Sigmoid colon (tissue), 6 donors: ENCODE measurements at regions not wholly inside any gene's neighbourhood (a gene's known extent, or its start where the extent isn't known, plus 50 kb on each side); places are given as distances from the start of the nearest gene placed in this dataset.

Experiments used
- DNase-seq: peaks from one replicate; pipeline ENCODE4 v3.0.0-alpha.2; 2019
- H3K27ac ChIP-seq, 4 donors: fragments of 200-600 bp; sonication (generic); one replicate each; pipeline ENCODE4 v1.5.1; 2016 to 2019; ENCODE audit warnings: mild to moderate bottlenecking in 1 of 4
- H3K27me3 ChIP-seq, 3 donors: fragments of 200-600 bp; sonication (generic); one replicate each; pipeline ENCODE4 v1.5.1; 2019; ENCODE audit warnings: mild to moderate bottlenecking in 1 of 3
- H3K36me3 ChIP-seq, 4 donors: fragments of 200-600 bp; sonication (generic); one replicate each; pipeline ENCODE4 v1.5.1; 2016 to 2019
- H3K4me1 ChIP-seq, 4 donors: fragments of 200-600 bp; sonication (generic); one replicate each; pipeline ENCODE4 v1.5.1; 2017 to 2019
- H3K4me3 ChIP-seq, 4 donors: fragments of 200-600 bp; sonication (generic); one replicate each; pipeline ENCODE4 v1.5.1; 2017 to 2019; ENCODE audit warnings: mild to moderate bottlenecking in 2 of 4, moderate library complexity in 1 of 4
- H3K9me3 ChIP-seq, 4 donors: fragments of 200-600 bp in 3 of 4; sonication (generic) in 3 of 4; one replicate each; pipeline versions ENCODE4 v1.5.1 to v1.6.1; 2013 to 2019
- EP300 ChIP-seq, 4 donors: sonication (generic); formaldehyde crosslinking; IDR thresholded peaks; one replicate each; pipeline ENCODE4 v1.6.1; 2017; ENCODE audit warnings: antibody characterized with exemption in 4 of 4
- POLR2A ChIP-seq, 2 donors: fragments of 450-650 bp; IDR thresholded peaks; one replicate each; pipeline ENCODE4 v1.6.1; 2016; ENCODE audit warnings: antibody characterized with exemption in 2 of 2, mild to moderate bottlenecking in 2 of 2, moderate library complexity in 2 of 2
- POLR2AphosphoS5 ChIP-seq, 4 donors: sonication (generic); formaldehyde crosslinking; IDR thresholded peaks; one replicate each; pipeline ENCODE4 v1.6.1; 2017; ENCODE audit warnings: antibody characterized with exemption in 4 of 4
- WGBS, 2 donors: extraction: QIAGEN DNeasy Blood & Tissue Kit; methylation state at CpG; one replicate each; pipeline ENCODE4 v1.1.7; 2013; 5-methylcytosine and 5-hydroxymethylcytosine counted together
- intact Hi-C: fragments of 100-400 bp; cut with DNase I; formaldehyde crosslinking; loops from one replicate; pipeline ENCODE4 v1.15.1; 2023
- TF ChIP-seq, protein P1 (sequence below), 4 experiments: fragments of 450-650 bp in 3 of 4; fragments of 200-600 bp in 1 of 4; IDR thresholded peaks; one replicate each; pipeline ENCODE4 v1.5.1; 2016 to 2019; ENCODE audit warnings: antibody characterized with exemption in 4 of 4, mild to moderate bottlenecking in 3 of 4, moderate library complexity in 2 of 4
- donor health status: healthy with polysubstance abuse.
- donor health status: healthy.

DNA sequence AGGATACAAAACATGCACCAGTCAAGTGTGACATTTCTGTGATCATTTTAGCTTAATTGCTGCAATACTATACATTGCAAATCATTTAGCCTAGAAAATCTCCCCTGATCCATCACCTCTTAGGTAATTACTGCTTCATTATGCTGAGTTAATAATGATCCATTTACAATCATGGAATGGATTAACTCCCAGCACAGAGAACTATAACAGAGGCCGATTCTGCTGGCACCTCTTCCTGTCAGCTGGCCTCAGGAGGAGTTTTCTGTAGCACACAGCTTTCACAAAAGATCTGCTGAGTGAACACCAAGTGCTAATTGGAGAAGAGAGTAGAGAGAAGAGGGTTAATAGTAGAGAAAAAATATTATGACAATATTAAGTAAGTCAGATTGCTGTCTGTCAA lies 591.8 kb upstream of the KIRREL3 start:
- WGBS, 2 donors, result 61 to 66% methylated on average over 1 of the region's 1 CpG
- no peaks in the 10 kb centered on the region for H3K36me3 ChIP-seq
- H3K4me1 ChIP-seq, result no peaks in the 10 kb centered on the region
- no peak overlapping the region for H3K4me3 ChIP-seq
- TF ChIP-seq POLR2A (IDR thresholded peaks at IDR 0.05) (no peak), EP300 (IDR thresholded peaks at IDR 0.05) (no peak), POLR2AphosphoS5 (IDR thresholded peaks at IDR 0.05) (no peak)
- TF ChIP-seq, protein P1, sequence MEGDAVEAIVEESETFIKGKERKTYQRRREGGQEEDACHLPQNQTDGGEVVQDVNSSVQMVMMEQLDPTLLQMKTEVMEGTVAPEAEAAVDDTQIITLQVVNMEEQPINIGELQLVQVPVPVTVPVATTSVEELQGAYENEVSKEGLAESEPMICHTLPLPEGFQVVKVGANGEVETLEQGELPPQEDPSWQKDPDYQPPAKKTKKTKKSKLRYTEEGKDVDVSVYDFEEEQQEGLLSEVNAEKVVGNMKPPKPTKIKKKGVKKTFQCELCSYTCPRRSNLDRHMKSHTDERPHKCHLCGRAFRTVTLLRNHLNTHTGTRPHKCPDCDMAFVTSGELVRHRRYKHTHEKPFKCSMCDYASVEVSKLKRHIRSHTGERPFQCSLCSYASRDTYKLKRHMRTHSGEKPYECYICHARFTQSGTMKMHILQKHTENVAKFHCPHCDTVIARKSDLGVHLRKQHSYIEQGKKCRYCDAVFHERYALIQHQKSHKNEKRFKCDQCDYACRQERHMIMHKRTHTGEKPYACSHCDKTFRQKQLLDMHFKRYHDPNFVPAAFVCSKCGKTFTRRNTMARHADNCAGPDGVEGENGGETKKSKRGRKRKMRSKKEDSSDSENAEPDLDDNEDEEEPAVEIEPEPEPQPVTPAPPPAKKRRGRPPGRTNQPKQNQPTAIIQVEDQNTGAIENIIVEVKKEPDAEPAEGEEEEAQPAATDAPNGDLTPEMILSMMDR (IDR thresholded peaks at IDR 0.05), result no peak
- no peak overlapping the region for H3K27ac ChIP-seq
- no peaks in the 10 kb centered on the region for H3K9me3 ChIP-seq
- intact Hi-C loops, result no loop called here
- H3K27me3 ChIP-seq, result no peaks in the 10 kb centered on the region
- DNase-seq, result no peak

DNA sequence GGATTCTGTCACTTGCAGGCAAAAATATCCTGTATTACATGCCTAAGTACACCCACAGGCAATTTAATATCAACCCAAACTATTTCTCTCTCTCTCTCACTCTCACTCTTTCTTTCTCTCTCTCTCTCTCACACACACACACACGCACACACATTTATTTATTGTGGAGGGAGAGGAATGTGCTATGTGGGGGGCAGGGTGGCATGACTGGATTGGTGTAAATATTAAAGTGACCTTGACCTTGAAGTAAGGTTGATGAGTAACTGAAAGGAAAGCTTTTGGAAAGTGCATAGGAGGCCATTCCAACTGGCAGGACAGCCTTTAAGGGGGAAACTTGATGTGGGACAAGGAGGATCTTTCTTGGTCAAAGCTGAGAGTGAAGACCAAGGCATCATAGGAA lies 589.7 kb upstream of the KIRREL3 start:
- 71 to 93% methylated on average over 1 of the region's 1 CpG for WGBS, 2 donors
- H3K27me3 ChIP-seq, result no peaks in the 10 kb centered on the region
- no peaks in the 10 kb centered on the region for H3K36me3 ChIP-seq
- H3K9me3 ChIP-seq, result no peaks in the 10 kb centered on the region
- intact Hi-C loops, result no loop called here
- no peak for DNase-seq
- no peak overlapping the region for H3K4me3 ChIP-seq
- no peak overlapping the region for H3K27ac ChIP-seq
- no peak for TF ChIP-seq POLR2A (IDR thresholded peaks at IDR 0.05)
- TF ChIP-seq POLR2AphosphoS5 (IDR thresholded peaks at IDR 0.05), result no peak
- no peak for TF ChIP-seq EP300 (IDR thresholded peaks at IDR 0.05)
- TF ChIP-seq, protein P1 (IDR thresholded peaks at IDR 0.05), result no peak
- no peaks in the 10 kb centered on the region for H3K4me1 ChIP-seq

DNA sequence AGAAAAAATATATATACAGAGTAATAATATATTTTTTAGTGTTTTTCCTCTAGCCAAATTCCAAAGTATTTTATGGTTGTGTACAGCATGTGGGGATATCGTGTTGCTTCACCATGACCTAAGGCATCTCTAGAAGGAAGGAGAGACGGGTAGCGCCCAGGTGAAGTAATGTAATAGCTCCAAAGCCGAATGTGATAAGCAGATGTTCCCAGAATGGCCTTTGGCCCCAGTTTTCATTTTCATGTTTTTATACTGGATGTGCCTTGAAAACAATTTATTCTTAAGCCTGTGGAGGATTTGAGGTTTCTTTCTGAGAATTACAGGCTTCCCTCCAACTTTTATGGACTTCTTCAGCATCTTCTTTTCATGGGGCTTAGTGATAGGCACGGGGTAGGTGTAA lies 587.9 kb upstream of the KIRREL3 start:
- intact Hi-C loops, result no loop called here
- no peak overlapping the region for H3K4me3 ChIP-seq
- no peaks in the 10 kb centered on the region for H3K27me3 ChIP-seq
- 39 to 79% methylated on average over 5 of the region's 5 CpGs for WGBS, 2 donors
- no peak overlapping the region for H3K27ac ChIP-seq
- H3K4me1 ChIP-seq, result no peaks in the 10 kb centered on the region
- DNase-seq, result no peak
- TF ChIP-seq, protein P1 (IDR thresholded peaks at IDR 0.05), result no peak
- no peaks in the 10 kb centered on the region for H3K36me3 ChIP-seq
- H3K9me3 ChIP-seq, result no peaks in the 10 kb centered on the region

DNA sequence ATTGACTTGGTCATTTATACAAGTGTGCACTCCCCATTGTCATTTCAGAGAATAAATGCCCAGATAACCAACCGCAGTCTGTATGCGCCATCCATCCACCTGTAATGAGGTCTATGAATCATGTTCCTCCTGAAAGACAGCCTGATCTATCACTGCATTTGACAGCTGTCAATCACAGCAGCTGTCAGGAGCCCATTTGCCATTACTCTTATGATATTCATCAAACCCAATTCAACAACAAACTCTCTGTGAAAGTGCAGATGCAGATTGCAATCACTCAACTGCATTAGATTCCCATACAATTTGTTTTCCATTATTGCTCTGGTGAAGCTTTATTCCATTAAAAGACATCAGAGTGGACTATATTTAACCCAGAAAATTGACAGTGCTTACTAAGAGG lies 586.9 kb upstream of the KIRREL3 start:
- H3K4me1 ChIP-seq, result no peaks in the 10 kb centered on the region
- no peaks in the 10 kb centered on the region for H3K36me3 ChIP-seq
- WGBS, 2 donors, result 96 to 98% methylated on average over 2 of the region's 2 CpGs
- intact Hi-C loops, result no loop called here
- TF ChIP-seq, protein P1 (IDR thresholded peaks at IDR 0.05), result no peak
- TF ChIP-seq POLR2AphosphoS5 (IDR thresholded peaks at IDR 0.05) (no peak), POLR2A (IDR thresholded peaks at IDR 0.05) (no peak), EP300 (IDR thresholded peaks at IDR 0.05) (no peak)
- H3K9me3 ChIP-seq, result no peaks in the 10 kb centered on the region
- no peak overlapping the region for H3K27ac ChIP-seq
- DNase-seq, result no peak
- H3K27me3 ChIP-seq, result no peaks in the 10 kb centered on the region
- no peak overlapping the region for H3K4me3 ChIP-seq

DNA sequence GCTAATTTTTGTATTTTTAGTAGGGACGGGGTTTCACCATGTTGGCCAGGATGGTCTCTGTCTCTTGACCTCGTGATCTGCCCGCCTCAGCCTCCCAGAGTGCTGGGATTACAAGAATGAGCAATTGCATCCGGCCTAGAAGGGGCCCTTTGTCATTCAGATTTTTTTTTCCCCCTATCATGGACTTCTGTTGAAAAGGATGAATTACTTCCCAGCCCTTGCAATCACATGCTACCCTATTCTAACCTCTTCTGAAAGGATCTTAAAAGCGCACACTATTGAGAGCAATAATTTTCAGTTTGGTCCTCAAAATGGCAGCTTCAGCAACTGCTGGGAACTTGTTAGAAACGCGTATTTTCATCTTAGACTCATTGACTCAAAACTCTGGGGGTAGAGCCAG lies 575.6 kb upstream of the KIRREL3 start:
- intact Hi-C loops, result no loop called here
- WGBS, 2 donors, result 89 to 92% methylated on average over 7 of the region's 7 CpGs
- no peak for TF ChIP-seq EP300 (IDR thresholded peaks at IDR 0.05)
- TF ChIP-seq, protein P1 (IDR thresholded peaks at IDR 0.05), result no peak
- TF ChIP-seq POLR2A (IDR thresholded peaks at IDR 0.05), result no peak
- no peak for TF ChIP-seq POLR2AphosphoS5 (IDR thresholded peaks at IDR 0.05)

More for the DNA sequence above, 575.6 kb upstream of the KIRREL3 start:
- no peak overlapping the region for H3K4me3 ChIP-seq
- no peak for DNase-seq
- H3K27me3 ChIP-seq, result no peaks in the 10 kb centered on the region
- H3K27ac ChIP-seq, result no peak overlapping the region
- no peaks in the 10 kb centered on the region for H3K4me1 ChIP-seq
- peaks cover 0 to 2% (median 0%) of the 10 kb centered on the region in 4 donors for H3K9me3 ChIP-seq
- no peaks in the 10 kb centered on the region for H3K36me3 ChIP-seq
